GM18858 (cell line): ENCODE measurements at regions not wholly inside any gene's neighbourhood (a gene's known extent, or its start where the extent isn't known, plus 50 kb on each side); places are given as distances from the start of the nearest gene placed in this dataset.

Experiments used
- ATAC-seq: cut with Tn5 transposase; IDR thresholded peaks from one replicate; pipeline ENCODE4 v1.9.1; 2021; ENCODE audit not compliant: unreplicated experiment

GRCh38 chr5:35367526-35367925, 137.2 kb upstream of the PRLR start:
- no peak for ATAC-seq

GRCh38 chr5:35365758-35366157, 135.5 kb upstream of the PRLR start:
- ATAC-seq, result no peak

GRCh38 chr5:35364350-35364749, 134.1 kb upstream of the PRLR start:
- no peak for ATAC-seq

GRCh38 chr5:35363387-35363965, 133.2 kb upstream of the PRLR start:
- ATAC-seq, result no peak

GRCh38 chr5:35362772-35363171, 132.5 kb upstream of the PRLR start:
- ATAC-seq, result no peak

- no peak for ATAC-seq
These were observed 130.4 kb upstream of the PRLR start for GRCh38 chr5:35360671-35361070.

- no peak for ATAC-seq
These were observed 129.6 kb upstream of the PRLR start for GRCh38 chr5:35359859-35360258.

GRCh38 chr5:35357973-35358372, 127.7 kb upstream of the PRLR start:
- no peak for ATAC-seq

GRCh38 chr5:35356725-35357124, 126.4 kb upstream of the PRLR start:
- ATAC-seq, result no peak

- ATAC-seq, result no peak
These were observed 124.5 kb upstream of the PRLR start for GRCh38 chr5:35354751-35355150.

- no peak for ATAC-seq
These were observed 114.9 kb upstream of the PRLR start for GRCh38 chr5:35345222-35345621.

GRCh38 chr5:35342664-35343063, 112.4 kb upstream of the PRLR start:
- ATAC-seq, result no peak

- no peak for ATAC-seq
These were observed 110.9 kb upstream of the PRLR start for GRCh38 chr5:35341189-35341588.

- ATAC-seq, result no peak
These were observed 109.4 kb upstream of the PRLR start for GRCh38 chr5:35339616-35340100.

GRCh38 chr5:35339006-35339405, 108.7 kb upstream of the PRLR start:
- no peak for ATAC-seq

- ATAC-seq, result no peak
These were observed 107.8 kb upstream of the PRLR start for GRCh38 chr5:35338157-35338453.

GRCh38 chr5:35337340-35338156, 107.3 kb upstream of the PRLR start:
- ATAC-seq, result no peak

- ATAC-seq, result no peak
These were observed 105.9 kb upstream of the PRLR start for GRCh38 chr5:35336230-35336629.

- ATAC-seq, result no peak
These were observed 105.5 kb upstream of the PRLR start for GRCh38 chr5:35335752-35336151.

- no peak for ATAC-seq
These were observed 103.1 kb upstream of the PRLR start for GRCh38 chr5:35333366-35333765.

- no peak for ATAC-seq
These were observed 102.0 kb upstream of the PRLR start for GRCh38 chr5:35331956-35332950.

- no peak for ATAC-seq
These were observed 95.5 kb upstream of the PRLR start for GRCh38 chr5:35325836-35326235.
